Vagina (tissue), 2 donors: ENCODE measurements at regions not wholly inside any gene's neighbourhood (a gene's known extent, or its start where the extent isn't known, plus 50 kb on each side); places are given as distances from the start of the nearest gene placed in this dataset.
"Not testable (repeated sequence)": the region's sequence is repeated elsewhere in the genome, so short reads cannot be mapped to it uniquely, and the experiment has no call there.

Experiments
- DNase-seq, 2 donors: peaks; one replicate each; pipeline ENCODE4 v3.0.0-alpha.2; 2017; ENCODE audit errors: extremely low spot score in 2 of 2
- H3K27ac ChIP-seq: fragments of 200-600 bp; sonication (generic); one replicate; pipeline ENCODE4 v1.5.1; 2019
- H3K27me3 ChIP-seq: fragments of 200-600 bp; sonication (generic); one replicate; pipeline ENCODE4 v1.5.1; 2019
- H3K36me3 ChIP-seq, 2 donors: fragments of 200-600 bp; sonication (generic); one replicate each; pipeline ENCODE4 v1.5.1; 2017 to 2019
- H3K4me1 ChIP-seq: fragments of 200-600 bp; sonication (generic); one replicate; pipeline ENCODE4 v1.5.1; 2019
- H3K4me3 ChIP-seq, 2 donors: fragments of 200-600 bp; sonication (generic); 1 replicate in 1 of 2; 2 replicates in 1 of 2; pipeline ENCODE4 v1.5.1; 2016 to 2019
- H3K9me3 ChIP-seq: fragments of 200-600 bp; sonication (generic); one replicate; pipeline ENCODE4 v1.5.1; 2019
- POLR2A ChIP-seq, 2 donors: fragments of 450-650 bp; IDR thresholded peaks; one replicate each; pipeline ENCODE4 v1.6.1; 2017; ENCODE audit warnings: antibody characterized with exemption in 2 of 2, mild to moderate bottlenecking in 2 of 2, moderate library complexity in 2 of 2
- POLR2AphosphoS5 ChIP-seq, 2 donors: sonication (generic); formaldehyde crosslinking; IDR thresholded peaks; one replicate each; pipeline ENCODE4 v1.9.0; 2017; ENCODE audit warnings: antibody characterized with exemption in 2 of 2, mild to moderate bottlenecking in 2 of 2, low read depth in 1 of 2; ENCODE audit not compliant: insufficient read depth in 1 of 2
- intact Hi-C: fragments of 100-400 bp; cut with DNase I; formaldehyde crosslinking; loops from one replicate; pipeline ENCODE4 v1.15.1; 2023
- TF ChIP-seq, protein P1 (sequence below), 3 experiments: fragments of 450-650 bp in 2 of 3; fragments of 200-600 bp in 1 of 3; sonication (generic) in 1 of 3; IDR thresholded peaks; one replicate each; pipeline ENCODE4 v1.5.1; 2017 to 2019; ENCODE audit warnings: antibody characterized with exemption in 3 of 3, mild to moderate bottlenecking in 2 of 3, moderate library complexity in 2 of 3

- Histone ChIP-seq H3K27ac (no peak overlapping the region), H3K36me3 (no peaks in the 10 kb centered on the region), H3K27me3 (no peaks in the 10 kb centered on the region), H3K4me1 (no peaks in the 10 kb centered on the region), H3K9me3 (no peaks in the 10 kb centered on the region), H3K4me3 (no peak overlapping the region)
- intact Hi-C loops = no loop called here
- TF ChIP-seq POLR2AphosphoS5 (IDR thresholded peaks at IDR 0.05; ENCODE audit: insufficient read depth in 1 of 2, low read depth in 1 of 2) (no peak), POLR2A (IDR thresholded peaks at IDR 0.05) (no peak)
- TF ChIP-seq, protein P1, sequence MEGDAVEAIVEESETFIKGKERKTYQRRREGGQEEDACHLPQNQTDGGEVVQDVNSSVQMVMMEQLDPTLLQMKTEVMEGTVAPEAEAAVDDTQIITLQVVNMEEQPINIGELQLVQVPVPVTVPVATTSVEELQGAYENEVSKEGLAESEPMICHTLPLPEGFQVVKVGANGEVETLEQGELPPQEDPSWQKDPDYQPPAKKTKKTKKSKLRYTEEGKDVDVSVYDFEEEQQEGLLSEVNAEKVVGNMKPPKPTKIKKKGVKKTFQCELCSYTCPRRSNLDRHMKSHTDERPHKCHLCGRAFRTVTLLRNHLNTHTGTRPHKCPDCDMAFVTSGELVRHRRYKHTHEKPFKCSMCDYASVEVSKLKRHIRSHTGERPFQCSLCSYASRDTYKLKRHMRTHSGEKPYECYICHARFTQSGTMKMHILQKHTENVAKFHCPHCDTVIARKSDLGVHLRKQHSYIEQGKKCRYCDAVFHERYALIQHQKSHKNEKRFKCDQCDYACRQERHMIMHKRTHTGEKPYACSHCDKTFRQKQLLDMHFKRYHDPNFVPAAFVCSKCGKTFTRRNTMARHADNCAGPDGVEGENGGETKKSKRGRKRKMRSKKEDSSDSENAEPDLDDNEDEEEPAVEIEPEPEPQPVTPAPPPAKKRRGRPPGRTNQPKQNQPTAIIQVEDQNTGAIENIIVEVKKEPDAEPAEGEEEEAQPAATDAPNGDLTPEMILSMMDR (IDR thresholded peaks at IDR 0.05) = no peak
- no peak for DNase-seq
These were observed 105.5 kb upstream of the LCORL start for GRCh38 chr4:18127030-18127429.

- Histone ChIP-seq H3K9me3 (no peaks in the 10 kb centered on the region), H3K4me3 (no peak overlapping the region), H3K27ac (no peak overlapping the region), H3K4me1 (no peaks in the 10 kb centered on the region), H3K36me3 (no peaks in the 10 kb centered on the region), H3K27me3 (no peaks in the 10 kb centered on the region)
- TF ChIP-seq, protein P1 (IDR thresholded peaks at IDR 0.05) = no peak
- intact Hi-C loops = no loop called here
- no peak for DNase-seq
These were observed 92.3 kb upstream of the LCORL start for GRCh38 chr4:18113710-18114331.

DNA sequence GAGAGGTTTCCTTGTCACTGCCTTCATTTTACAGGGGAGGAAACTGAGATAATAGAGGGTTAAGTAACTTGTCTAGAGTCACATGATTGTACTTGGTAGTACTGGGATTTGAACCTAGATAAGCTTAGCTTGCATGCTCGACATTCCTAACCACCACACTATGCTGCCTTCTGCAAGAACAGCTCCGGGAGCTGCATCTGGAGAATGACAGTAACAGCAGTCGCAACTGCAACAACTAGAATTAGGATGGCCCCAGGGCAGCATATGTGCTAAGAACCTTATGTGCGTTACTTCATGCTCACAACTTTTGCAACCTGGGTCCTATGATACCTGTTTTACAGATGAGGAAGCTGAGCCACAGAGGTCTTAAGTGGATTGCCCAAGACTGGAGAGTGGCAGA, 89.5 kb upstream of the LCORL start:
- no peak for TF ChIP-seq POLR2A (IDR thresholded peaks at IDR 0.05)
- TF ChIP-seq, protein P1 (IDR thresholded peaks at IDR 0.05) = no peak
- no peak for TF ChIP-seq POLR2AphosphoS5 (IDR thresholded peaks at IDR 0.05; ENCODE audit: insufficient read depth in 1 of 2, low read depth in 1 of 2)
- H3K27ac ChIP-seq = no peak overlapping the region
- no peaks in the 10 kb centered on the region for H3K27me3 ChIP-seq
- intact Hi-C loops = no loop called here
- H3K9me3 ChIP-seq = no peaks in the 10 kb centered on the region
- no peak overlapping the region for H3K4me3 ChIP-seq
- peaks cover 7% of the 10 kb centered on the region for H3K4me1 ChIP-seq
- no peak for DNase-seq
- no peaks in the 10 kb centered on the region for H3K36me3 ChIP-seq

GRCh38 chr4:18110099-18110498, 88.5 kb upstream of the LCORL start:
- H3K36me3 ChIP-seq = no peaks in the 10 kb centered on the region
- no peak for DNase-seq
- no peaks in the 10 kb centered on the region for H3K27me3 ChIP-seq
- TF ChIP-seq, protein P1 (IDR thresholded peaks at IDR 0.05) = no peak
- no peak for TF ChIP-seq POLR2AphosphoS5 (IDR thresholded peaks at IDR 0.05; ENCODE audit: insufficient read depth in 1 of 2, low read depth in 1 of 2)
- TF ChIP-seq POLR2A (IDR thresholded peaks at IDR 0.05) = no peak
- H3K4me3 ChIP-seq = no peak overlapping the region
- peaks cover 9% of the 10 kb centered on the region for H3K4me1 ChIP-seq
- H3K9me3 ChIP-seq = no peaks in the 10 kb centered on the region
- intact Hi-C loops = no loop called here
- no peak overlapping the region for H3K27ac ChIP-seq

DNA sequence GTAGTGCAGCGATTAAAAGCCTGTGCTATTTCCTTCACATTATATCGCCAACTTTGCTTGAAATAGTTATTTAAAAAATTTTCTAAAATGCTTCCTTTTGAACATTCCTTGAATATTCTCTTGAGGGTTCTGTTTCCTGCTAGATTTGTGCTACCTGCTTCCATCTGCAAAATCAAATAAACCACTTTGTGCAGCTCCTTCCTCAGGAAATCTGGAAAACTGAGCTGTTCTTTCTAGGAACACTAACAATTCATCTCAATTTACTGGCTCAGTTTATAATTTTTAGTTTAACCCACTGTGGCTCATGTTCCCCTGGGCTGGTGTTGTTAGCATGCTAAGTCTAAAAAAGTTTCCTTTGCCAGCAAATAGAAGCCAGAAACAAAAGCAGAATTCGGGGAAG, 88.1 kb upstream of the LCORL start:
- intact Hi-C loops = no loop called here
- H3K4me1 ChIP-seq = peaks cover 9% of the 10 kb centered on the region
- no peak overlapping the region for H3K27ac ChIP-seq
- no peaks in the 10 kb centered on the region for H3K27me3 ChIP-seq
- peak in 1 of 2 donors; percentile 51 for TF ChIP-seq POLR2AphosphoS5 (IDR thresholded peaks at IDR 0.05; ENCODE audit: insufficient read depth in 1 of 2, low read depth in 1 of 2)
- TF ChIP-seq, protein P1 (IDR thresholded peaks at IDR 0.05) = no peak
- H3K9me3 ChIP-seq = no peaks in the 10 kb centered on the region
- H3K36me3 ChIP-seq = no peaks in the 10 kb centered on the region
- H3K4me3 ChIP-seq = no peak overlapping the region
- DNase-seq = no peak

DNA sequence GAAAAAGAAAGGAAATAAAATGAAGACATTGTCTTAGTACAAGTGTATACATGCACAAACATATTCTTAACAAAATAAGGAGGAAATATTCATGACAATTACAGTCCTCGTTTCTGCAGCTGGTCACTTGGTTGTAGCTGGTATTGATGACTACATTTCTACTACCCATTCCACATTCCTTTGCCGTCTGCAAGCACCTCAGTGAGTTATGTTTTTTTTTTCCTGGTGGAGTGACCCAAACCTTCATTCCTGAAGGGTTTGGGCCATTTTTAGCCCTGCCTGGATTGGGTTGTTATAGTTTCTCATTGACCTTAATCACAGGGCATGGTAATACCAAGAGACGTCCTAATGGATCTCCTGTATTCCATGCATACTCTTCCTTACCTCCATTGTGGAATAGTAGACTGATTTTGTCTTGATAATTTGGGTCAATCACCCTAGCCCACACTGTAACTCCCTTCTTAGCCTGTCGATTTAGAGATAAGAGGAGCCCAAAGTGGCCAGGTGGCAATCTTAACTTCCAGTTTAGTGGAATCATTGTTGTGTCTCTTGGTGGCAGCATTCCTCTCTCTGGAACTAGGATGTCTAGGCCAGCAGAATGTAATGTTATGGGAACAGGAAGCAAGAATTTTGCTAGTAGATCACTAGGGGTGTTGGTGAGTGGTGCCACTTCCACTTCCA, 86.4 kb upstream of the LCORL start:
- H3K9me3 ChIP-seq, intact Hi-C loops, DNase-seq, H3K4me1 ChIP-seq, H3K36me3 ChIP-seq, H3K27me3 ChIP-seq, H3K4me3 ChIP-seq, H3K27ac ChIP-seq: not testable (repeated sequence)
